ENCODE measurements at regions not wholly inside any gene's neighbourhood (a gene's known extent, or its start where the extent isn't known, plus 50 kb on each side); places are given as distances from the start of the nearest gene placed in this dataset.

DNA sequence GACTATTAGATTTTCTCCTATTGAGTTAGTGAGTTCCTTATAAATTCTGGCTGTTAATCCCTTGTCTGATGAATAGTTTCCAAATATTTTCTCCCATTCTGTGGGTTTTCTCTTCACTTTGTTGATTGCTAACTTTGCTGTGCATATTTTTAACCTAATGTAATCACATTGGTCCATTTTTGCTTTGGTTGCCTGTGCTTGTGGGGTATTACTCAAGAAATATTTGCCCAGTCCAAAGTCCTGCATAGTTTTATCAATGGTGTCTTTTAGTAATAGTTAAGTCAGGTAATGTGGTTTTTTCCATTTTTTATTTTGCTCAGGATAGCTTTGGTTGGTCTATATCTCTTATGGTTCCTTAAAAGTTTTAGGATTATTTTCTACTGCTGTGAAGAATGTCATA, 490.3 kb downstream of the ARAP2 start:
- no peak for DNase-seq

DNA sequence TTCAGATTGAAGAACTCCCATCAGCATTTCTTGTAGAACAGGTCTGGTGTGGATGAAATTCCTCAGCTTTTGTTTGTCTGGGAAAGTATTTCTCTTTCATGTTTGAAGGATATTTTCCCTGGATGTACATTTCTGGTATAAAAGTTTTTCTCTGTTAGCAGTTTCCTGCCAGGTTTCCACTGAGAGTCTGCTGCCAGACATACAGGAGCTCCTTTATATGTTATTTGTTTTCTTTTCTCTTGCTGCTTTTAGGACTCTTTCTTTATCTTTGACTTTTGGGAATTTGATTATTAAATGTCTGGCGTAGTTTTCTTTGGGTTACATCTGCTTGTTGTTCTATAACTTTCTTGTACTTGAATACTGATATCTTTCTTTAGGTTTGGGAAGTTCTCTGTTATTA, 486.5 kb downstream of the ARAP2 start:
- no peak for DNase-seq

DNA sequence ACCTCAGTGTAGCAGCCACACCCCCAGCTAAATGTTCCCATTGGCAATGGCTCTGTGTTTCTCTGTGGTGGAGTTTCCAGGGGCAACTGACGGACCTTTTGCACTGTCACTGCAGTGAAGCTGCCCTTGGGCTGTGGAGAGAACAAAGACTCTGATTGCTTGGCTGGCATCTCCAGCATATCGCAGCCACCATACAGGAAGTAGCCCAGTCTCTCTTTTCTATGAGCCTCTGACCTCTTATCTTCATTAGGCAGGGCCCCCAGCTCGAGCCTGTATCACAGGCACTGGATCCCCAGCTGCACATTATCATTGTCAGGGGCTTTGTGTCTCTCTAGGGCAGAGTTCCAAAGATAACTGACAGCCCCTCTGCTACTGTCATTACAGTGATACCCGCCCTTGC, 483.5 kb downstream of the ARAP2 start:
- no peak for DNase-seq

DNA sequence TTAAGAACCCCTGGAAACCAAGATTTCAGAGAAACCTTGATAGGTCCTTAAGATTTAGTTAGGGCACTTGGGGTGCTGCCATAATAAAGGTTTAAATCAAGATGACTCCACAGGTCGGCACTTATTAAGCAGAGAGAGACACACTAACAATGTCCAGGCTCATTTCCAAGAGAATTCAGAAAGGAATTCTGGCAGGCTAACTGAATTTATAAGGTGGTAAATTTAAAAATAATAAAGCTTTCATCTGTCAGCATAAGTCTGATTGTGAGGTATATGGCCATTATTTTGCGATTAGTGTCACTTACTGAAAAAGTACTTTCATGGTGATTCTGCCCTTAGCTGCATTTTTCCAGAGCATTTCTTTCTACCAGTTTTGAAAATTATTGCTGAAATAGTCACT, 472.7 kb downstream of the ARAP2 start:
- DNase-seq, result no peak

DNA sequence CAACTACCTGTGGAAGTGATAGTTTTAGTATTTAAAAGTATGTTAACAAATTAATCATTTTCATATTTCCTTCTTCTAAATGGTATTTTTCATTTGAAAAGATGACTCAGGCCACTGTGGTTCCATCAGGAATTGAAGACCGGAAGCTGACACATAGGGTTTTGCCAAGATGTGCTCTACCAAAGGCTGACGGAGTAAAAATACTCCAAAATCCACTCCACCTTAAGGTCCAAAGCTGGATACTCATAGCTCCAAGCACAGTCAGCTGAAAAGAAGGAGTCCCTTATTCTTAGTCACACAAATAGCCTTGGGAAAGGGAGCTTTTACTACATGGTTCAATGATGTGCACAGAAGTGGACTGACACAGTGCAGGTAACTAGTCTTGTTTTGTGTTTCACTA, 472.0 kb downstream of the ARAP2 start:
- DNase-seq, result no peak

DNA sequence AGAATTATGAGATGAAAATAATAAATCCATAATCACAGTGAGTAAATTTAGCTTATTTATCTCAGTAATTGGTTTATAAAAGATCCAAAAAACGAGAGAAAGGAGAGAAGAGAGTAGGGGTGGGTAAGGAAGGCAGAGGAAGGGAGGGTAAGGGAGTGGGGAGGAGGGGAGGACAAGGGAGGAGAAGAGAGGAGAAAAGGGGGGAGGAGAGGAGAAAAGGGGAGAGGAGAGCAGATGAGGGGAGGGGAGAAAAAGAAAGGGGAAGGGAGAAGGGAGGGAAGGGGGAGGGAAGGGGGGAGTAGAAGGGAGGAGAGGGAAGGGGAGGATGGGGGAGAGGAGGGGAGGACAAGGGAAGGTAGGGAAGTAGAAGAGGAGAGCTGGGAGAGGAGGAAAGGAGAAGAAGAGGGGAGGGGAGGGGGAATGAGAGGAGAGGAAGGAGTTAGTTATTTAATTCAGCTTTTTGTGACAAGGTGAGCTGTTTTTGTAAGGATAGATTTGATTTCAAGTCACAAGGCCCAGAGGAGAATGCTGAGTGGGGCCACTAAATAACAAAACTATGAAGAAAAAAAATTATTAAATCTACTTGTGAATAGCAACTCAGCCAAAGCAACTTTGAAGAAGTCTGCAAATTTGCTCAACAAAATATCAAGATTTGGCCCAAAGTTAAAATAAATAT, 454.3 kb downstream of the ARAP2 start:
- no peak for DNase-seq

DNA sequence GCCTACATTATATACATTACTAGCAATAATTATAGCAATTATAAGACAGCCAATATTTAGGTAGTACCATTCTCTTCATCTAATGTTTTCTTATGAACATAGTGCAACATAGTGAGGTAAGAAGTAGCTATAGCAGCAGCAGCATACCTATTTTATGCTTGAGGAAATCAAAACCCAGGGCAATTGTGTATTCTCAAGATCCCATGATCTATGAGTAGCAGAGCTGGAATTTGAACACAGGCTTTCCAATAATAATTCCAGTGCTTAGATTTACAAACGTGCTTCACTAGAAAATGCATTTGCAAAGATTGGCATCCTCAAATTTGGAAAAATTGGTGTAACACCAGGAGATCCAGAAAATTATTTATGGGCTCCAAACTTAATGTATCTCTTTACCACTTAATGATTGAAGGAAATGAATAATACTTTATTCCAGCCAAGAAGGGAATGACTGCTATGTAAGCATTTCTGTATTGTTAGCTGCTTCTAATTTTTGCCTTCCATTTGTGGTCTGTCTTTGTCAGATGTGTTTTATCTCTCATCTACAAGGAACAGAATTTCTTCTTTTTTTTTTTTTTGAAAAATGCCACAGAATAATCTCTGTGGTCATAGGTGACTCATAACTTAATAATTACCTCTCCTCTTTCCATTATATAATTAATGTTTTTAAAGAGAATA, 451.1 kb downstream of the ARAP2 start:
- DNase-seq, result no peak

DNA sequence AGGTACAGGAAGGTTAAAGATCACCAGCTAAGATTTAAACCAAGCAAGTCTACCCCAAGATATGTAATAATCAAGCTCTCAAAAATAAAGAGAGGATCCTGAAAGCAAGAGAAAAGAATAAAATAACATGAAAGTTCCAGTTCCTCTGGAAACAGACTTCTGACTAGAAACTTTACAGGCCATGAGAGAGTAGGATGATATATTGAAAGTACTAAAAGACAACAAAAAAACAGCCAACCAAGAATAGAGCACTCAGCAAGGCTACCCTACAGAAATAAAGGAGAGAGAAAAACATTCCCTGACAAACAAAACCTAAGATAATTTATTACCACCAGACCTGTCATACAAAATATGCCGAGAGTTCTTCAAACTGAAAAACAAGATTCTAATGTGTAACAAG, 450.5 kb downstream of the ARAP2 start:
- DNase-seq, result no peak

DNA sequence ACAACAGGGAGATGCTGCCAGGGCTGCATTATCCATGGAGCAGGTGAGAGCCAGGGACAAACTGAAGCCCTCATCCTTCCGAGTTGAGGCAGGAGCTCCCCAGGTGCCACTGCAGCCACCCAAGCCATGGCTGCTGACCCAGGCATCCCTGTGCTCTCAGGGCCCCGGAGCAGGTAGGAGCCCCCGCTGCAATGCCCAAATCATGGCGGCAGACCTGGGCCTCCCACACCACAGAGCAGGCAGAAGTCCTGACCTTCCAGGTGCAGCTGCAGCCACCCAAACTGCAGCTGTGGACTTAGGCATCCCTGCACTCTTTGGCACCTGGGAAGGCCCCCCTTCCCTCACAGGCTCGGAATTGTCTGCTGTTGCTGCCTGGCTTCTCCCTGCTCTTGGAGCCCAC, 443.6 kb downstream of the ARAP2 start:
- no peak for DNase-seq

DNA sequence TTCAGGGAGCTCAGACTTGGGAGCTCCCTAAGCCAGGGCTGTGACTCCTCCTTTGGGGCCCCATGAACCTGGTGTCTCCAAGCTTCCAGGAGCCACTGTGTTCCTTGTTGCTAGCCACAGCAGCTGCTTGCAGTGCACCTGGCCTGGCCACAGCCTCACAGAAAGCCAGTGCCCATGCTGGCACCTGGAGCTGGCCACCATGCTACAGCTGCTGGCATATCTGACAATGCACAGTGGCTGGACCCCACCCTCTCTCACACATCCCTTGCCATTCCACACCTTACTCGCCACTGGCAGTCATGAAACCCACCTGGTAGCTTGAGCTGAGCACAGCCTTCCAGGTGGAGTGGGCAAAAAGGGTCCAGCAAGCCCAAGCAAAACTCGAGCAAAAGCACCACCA, 441.7 kb downstream of the ARAP2 start:
- DNase-seq, result no peak

DNA sequence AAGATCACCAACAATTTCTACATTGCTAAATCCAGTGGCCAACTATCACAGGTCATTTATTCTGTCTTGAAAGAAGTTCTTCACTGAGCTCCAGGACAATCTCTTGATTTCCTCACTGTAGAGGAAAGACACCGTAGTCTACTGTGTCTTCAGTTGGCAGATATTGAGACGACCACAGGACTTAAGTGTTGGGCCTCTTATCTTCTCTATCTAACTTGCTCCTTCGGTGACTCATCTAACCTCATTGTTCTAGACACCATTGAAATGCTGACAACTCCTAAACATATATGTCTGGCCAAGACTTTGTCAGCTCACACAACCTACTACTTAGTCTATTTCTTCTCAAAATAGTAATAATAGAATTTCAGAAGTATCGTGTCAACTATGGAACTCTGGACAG, 425.8 kb downstream of the ARAP2 start:
- no peak for DNase-seq

DNA sequence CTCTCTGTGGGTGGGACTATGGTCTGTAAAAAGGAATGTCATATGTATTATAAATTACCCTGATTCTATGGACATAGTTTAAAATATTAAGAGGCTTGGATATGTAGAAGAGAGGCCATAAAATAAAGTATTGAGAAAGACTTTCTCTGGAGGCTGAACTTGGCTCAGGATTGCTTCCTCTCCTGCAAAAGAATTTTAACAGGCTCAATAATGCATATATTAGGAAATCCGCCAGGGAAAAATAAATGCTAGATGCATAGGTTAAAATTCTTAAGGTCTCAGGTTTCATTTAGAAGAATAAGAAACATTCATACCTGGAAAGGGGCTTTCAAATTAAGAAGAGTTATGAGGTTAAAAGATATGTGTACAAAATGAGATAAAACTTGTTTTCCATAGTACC, 424.3 kb downstream of the ARAP2 start:
- DNase-seq, result no peak

DNA sequence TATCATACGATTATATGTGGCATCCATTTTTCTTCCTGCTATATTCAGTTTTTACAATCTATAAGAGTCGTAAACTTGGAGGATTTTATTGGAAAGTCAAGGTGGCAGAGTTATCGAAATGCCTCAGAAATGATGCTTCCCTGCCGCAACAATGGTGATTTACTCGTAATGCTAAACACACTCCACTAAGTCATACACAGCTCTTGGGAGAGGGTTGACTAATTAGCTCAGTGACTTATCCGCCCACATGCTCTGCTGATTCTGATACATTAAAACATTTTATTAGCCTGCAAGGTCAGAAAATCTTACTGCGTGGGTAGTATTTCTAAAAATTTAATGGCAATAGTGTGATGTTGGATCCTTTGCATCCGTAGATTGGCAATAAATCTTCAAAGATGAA, 420.1 kb downstream of the ARAP2 start:
- no peak for DNase-seq

DNA sequence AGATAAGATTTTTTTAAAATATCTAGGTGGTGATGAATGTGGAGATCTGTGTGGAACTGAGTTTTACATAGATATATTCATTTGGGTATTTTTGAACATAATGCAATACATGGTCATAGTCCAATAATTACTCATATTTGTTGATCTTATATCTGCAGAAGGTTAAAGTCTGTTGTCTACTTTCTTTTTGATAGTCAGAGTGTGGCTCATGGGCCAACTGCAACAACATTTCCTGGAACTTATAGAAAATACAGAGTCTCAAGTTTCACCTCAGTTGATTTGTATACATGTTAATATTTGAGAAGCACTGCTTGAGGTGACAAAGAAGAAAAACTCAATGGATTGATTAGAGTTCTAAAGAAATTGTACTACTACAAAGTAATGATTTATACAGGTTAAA, 408.4 kb downstream of the ARAP2 start:
- no peak for DNase-seq

DNA sequence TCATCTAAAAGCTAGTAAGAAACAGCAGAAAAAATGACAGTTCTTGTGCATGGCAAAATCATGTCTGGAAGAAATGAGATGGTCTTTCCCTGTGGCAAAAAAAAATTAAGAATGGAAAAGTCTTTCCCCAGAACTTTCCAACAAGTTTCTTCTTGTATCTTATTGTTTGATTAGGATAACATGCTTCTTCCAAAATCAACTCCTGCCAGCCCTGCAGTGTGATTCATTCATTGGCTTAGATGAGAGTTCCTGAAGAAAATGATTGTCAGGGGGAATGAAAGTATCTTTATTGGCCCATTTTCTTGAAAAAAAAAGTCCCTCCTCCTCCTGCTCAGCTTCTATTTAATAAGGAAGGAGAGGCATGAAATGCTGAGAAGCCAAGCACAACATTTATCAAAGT, 407.7 kb downstream of the ARAP2 start:
- no peak for DNase-seq

DNA sequence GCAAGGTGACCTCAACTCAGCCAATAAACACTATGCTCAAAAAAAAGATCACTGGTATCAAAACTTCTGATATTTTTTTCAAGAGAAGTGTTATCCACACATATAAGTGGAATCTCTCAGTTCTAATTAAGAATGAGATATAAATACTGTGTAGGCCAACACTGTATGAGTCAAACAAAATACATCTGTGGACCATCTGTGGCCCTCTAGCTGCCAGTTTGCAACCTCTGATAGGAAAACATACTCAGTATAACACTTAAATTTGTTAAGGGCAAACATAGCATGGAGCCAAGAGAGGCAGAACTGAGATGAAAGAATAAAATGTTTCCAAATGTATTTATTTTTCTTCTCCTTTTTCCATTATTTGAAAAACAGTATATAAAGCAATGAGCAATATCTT, 377.3 kb downstream of the ARAP2 start:
- DNase-seq, result no peak

DNA sequence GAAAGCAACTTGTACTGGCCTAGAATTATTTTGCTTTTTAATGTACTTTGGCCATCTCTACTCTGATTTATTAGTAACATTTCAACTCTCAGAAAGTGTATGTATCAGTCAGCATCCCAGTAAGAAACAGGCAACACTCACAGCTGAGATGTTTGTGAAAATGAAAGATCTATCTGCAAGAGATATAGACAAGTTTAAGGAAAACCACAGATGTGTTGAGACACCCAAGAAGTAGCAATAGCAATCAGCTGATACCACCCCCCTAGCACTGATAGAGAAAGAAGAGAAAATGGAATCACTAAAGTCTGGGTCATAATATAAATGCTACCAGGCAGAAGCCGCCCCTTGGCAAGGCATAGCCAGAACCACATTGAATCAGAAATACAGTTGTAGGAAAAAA, 372.0 kb downstream of the ARAP2 start:
- no peak for DNase-seq

DNA sequence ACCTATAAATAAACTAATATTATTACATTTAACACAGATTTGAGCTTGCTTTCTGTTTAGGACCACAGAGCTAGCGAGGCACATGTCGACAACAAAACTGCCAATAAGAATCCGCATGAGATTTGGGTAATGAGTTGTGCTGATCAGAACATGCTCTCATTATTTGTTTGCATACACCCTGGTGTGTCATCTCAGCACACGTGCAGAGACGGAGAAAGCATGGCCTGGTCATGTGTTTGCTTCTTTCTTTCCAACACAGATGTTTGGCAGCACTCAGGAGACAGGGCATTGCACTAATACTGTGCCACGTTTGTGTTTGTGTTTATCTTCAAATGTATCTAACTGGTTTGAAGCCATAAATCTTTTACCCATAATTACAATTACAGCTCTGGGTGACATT, 364.8 kb downstream of the ARAP2 start:
- no peak for DNase-seq

DNA sequence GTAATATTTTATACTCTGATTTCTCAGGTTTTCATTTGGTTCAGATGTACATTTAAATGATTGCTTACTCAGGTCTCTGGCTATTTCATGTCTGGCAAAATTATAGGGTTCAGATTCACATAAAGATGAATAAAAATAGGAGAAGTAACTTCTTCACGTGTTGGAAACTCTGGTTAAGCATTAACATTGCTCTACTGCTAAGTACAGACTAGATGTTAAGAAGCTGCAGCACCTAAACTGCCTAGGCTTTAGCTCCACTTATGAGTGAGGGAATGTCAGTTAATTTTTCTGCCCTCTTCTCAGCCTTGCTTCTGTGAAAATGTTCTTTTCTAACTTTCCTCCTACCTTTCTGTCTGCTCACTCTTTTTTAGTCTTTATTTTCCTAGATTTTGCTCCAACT, 361.2 kb downstream of the ARAP2 start:
- no peak for DNase-seq

DNA sequence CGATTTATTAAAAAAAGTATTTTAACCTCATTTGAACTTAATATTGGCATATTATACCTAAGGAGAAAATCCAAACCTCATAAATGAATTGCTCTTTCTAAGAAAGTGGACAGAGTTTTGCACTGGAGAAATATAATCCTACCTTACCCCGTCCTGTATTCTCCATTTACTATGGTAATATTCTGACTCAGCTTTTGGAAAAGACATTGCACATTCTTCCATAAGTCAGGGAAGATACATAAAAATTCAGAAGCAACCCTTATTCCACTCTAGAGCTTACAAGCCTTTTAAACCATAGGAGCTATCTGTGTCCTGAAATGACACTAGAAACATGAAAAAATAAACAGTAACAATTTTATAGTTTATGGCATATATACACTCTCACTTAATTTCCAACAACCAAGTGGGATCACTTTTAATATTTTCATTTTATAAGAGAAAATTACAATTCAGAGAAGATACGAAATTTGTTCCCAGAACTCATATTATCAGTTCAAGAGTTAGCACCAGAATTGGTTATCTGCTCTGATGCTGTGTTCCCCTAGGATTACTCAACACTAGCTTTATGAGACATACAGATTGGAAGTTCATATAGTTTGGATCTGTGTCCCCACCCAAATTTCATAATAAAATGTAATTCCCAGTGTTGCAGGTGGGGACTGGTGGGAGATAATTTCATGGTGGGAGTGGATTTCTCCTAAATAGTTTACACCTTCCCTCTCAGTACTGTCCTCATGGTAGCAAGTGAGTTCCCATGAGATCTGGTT, 359.4 kb downstream of the ARAP2 start:
- no peak for DNase-seq

DNA sequence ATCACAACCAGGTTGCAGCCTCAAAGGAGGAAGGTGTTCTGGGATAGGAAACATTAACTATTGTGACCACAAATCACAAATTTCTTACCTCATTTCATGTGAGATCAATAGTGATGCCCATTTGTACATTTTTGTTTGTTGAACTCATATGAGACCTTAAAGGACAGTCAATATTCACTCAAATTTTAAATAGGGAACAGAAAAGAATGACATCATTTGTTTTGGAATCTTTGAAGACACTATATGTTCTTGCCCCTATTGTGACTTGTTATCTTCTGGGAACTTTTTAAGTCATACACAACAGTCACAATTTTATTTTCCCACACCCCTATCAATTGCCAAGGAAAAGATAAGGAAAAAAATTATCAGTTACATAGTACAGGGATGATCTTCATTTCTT, 346.5 kb downstream of the ARAP2 start:
- no peak for DNase-seq

DNA sequence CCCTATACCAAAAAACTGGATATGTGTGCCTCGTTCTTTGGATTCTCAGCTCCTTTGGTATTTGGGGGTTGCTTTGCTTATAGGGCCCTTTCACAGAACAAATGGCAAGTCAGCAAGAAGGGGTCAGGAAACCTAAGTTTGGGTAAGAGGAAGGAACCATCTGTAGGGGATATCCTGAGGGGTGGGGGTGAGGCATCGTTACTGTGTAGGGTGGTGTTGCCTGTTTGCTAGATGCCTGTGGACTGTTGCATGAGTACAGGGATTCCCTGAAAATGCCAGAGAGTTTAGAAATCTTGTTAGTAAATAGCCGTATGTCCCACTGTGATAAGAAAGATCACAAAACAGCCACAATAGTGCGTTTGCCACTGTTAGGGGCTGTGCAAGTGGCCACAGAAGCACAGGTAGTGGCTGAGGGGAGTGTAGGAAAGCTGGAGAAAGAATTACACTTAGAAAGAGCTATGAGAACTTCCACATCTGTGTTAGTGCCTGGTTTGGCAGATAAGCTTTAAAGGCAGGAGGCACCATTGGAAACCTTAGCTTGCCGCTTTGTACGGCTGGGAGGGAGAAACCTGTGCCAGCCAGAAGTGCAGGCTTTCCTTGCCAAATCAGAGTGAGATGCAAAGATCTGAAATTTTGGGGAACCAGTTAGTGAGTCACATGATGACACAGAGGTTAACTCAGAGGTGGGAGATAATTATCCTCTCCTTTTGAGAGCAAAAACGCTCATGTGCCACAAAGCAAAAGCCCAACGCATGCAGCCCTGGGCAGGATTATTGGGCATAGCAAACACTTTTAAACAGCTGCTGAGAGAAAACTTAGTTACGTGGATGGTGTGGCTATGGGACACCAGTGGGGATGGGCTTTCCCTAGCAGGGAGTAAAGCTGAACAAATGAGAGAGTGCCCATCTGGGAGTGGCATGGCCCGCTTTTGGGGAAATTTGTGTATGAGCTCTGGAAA, 343.7 kb downstream of the ARAP2 start:
- DNase-seq, result no peak

DNA sequence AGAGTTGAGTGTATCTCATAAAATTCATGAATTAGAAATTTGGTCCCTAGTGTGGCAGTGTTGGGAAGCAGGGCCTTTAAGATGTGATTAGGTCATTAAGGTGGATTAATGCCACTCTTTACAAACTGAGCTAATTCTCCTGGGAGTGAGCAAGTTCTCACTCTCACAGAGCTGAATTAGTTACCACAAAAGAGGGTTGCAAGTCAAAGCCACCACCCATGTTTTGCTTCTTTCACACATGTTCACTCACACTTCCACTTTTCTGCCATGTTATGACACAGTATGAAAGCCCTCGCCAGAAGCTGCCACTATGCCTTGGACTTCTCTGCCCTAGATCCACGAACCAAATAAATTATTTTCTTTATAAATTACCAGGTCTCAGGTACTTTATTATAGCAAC, 332.1 kb downstream of the ARAP2 start:
- DNase-seq, result no peak

Measured in CD4-positive, alpha-beta T cell treated with Interleukin-21 for 1 hour (primary cell).